ENCODE measurements at regions not wholly inside any gene's neighbourhood (a gene's known extent, or its start where the extent isn't known, plus 50 kb on each side); places are given as distances from the start of the nearest gene placed in this dataset.

DNA sequence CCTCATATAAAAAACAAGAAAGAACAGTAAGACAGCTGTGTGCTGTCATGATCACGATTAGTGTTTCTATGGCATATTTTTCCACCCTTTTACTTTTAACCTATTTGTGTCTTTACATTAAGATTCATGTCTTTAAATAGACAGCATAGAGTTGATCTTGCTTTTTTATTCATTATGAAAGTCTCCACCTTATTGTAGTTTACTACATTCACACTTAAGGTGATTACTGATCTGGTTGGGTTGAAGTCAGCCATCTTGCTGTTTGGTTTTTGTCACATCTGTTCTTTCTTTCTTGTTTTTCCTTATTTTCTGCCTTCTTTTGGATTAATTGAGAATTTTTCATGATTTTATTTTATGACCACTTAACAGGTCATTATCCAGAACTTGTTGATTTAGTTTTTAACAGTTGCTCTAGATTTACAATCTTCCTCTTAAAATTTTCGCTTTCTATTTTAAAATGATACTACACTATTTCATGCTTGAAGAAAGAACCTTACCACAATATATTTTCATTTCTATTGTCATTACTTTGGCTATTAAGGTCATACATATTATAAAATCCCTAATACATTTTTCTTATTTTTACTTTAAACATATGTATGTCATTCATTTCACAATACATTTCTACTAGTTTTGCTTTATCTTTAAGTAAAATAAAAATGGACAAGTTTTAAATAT, 292.5 kb downstream of the SH3GL2 start:
- TF ChIP-seq, protein P1, sequence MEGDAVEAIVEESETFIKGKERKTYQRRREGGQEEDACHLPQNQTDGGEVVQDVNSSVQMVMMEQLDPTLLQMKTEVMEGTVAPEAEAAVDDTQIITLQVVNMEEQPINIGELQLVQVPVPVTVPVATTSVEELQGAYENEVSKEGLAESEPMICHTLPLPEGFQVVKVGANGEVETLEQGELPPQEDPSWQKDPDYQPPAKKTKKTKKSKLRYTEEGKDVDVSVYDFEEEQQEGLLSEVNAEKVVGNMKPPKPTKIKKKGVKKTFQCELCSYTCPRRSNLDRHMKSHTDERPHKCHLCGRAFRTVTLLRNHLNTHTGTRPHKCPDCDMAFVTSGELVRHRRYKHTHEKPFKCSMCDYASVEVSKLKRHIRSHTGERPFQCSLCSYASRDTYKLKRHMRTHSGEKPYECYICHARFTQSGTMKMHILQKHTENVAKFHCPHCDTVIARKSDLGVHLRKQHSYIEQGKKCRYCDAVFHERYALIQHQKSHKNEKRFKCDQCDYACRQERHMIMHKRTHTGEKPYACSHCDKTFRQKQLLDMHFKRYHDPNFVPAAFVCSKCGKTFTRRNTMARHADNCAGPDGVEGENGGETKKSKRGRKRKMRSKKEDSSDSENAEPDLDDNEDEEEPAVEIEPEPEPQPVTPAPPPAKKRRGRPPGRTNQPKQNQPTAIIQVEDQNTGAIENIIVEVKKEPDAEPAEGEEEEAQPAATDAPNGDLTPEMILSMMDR (conservative IDR thresholded peaks at IDR 0.05; ENCODE audit: low read depth, low read length), result no peak
- no peak for DNase-seq (ENCODE audit: low read depth)
- H3K4me3 ChIP-seq (ENCODE audit: low read depth, low read length), result no peak overlapping the region

DNA sequence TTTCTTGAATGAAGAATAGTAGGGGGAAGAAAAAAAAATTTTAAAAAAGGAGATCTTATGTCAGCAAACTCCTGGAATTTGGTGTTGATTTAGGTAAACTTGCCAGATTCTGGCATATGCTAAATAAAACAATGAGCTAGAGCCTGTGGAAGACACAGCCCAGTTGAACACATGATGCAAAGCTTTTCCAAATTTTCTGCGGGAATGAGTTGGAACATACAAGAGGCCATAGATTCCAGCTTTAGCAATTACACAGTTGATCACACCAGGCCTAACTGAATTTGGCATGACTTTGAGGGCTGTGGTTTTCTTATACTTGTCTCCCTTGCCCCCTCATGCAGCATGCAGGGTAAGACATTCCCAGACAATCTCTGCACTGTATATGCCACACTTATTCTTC, 297.0 kb downstream of the SH3GL2 start:
- no peak for DNase-seq (ENCODE audit: low read depth)
- H3K4me3 ChIP-seq (ENCODE audit: low read depth, low read length), result no peak overlapping the region
- TF ChIP-seq, protein P1 (conservative IDR thresholded peaks at IDR 0.05; ENCODE audit: low read depth, low read length), result no peak

DNA sequence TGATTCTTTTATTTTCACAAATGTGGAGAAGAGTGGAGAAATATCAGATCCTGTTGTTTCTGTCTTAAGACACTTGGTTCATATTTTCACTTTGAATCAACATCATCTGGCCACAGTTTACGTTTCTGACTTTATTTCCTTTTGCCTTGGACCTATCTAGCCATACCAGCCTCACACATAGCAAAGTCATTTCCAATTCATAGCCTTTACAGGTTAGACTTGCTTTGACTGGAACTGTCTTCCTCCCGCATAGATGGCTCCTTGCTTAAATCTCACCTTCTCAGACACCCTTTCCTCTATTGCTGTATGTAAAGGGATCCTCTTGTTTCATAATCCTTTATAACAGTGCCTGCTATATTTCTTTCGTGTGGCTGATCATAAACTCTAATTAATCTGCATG, 297.8 kb downstream of the SH3GL2 start:
- no peak for DNase-seq (ENCODE audit: low read depth)
- TF ChIP-seq, protein P1 (conservative IDR thresholded peaks at IDR 0.05; ENCODE audit: low read depth, low read length), result no peak
- H3K4me3 ChIP-seq (ENCODE audit: low read depth, low read length), result no peak overlapping the region

DNA sequence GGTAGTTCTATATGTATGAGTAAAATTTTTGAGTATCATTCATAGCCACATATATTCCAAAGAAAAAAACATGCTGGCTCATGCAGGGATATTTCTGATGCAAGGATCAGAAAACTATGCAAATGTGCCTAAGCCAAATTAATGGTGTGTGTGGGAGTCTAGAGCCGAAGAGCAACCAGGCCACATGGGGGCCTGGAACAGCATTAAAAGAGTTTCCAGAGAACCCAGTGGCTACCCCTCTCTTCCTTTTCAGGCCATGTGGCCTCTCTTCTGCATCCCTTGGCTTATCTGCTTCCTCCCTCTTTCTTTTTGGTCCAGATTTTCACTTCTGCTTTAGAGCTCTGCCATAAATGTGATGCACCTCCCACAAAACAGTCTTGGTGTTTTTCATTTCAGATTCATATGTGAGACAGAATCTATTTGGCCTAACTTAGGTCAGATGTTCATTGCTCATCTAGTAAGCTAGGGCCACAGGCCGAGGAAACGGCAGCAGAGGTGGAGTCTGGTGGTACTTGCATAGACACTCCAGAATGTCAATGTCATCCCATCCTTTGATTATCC, 300.0 kb downstream of the SH3GL2 start:
- no peak for DNase-seq (ENCODE audit: low read depth)
- TF ChIP-seq, protein P1 (conservative IDR thresholded peaks at IDR 0.05; ENCODE audit: low read depth, low read length), result no peak
- H3K4me3 ChIP-seq (ENCODE audit: low read depth, low read length), result no peak overlapping the region

DNA sequence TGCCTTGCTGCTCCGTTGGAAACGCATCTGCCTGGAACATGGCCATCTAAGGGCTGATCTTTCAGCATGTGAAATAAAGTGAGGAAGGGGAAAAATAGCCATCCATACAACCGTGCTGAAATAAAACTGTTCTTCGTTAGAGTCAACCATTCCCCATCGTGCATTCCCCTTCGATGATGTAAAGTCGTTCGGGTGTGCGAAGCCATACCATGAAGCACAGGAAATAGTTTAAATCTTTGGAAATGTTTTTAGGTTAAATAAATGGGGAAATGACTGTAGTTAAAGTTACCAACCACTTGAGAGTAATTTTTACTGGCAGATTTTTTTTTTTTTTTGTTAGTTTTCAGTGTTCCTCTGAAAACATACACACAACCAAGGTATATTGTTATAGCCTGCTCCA, 302.5 kb downstream of the SH3GL2 start:
- DNase-seq (ENCODE audit: low read depth), result no peak
- TF ChIP-seq, protein P1 (conservative IDR thresholded peaks at IDR 0.05; ENCODE audit: low read depth, low read length), result no peak
- H3K4me3 ChIP-seq (ENCODE audit: low read depth, low read length), result no peak overlapping the region

DNA sequence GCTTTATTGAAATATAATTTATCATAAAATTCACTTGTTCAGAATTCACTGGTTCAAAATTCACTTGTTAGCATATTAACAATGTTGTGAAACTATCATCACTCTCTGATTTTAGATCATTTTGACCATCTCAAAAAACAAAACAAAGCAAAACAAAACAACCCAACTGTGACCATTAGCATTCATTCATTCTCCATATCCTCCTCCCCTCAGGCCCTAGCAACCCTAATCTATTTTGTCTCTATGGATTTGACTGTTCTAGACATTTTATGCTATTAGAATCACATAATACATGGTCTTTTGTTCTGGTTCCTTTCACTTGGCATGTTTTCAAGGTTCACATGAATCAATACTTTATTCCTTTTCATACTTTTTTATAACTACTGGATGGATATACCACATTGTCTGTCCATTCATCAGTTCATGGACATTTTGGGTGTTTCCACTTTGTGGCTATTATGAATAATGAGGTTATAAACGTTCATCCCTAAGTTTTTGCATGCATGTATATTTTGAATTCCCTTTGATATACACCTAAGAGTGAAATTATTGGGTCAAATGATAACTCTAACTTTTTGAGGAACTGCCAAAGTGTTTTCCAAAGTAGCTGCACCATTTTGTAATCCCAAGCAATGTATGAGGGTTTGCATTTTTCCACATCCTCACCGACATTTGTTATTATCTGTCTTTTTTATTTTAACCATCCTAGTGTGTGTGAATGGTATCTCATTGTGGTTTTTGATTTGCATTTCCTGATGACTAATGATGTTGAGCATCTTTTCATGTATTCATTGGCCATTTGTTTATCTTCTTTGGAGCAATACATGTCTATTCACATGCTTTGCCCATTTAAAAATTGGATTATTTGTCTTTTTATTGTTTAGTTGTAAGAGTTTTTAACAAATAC, 304.1 kb downstream of the SH3GL2 start:
- TF ChIP-seq, protein P1 (conservative IDR thresholded peaks at IDR 0.05; ENCODE audit: low read depth, low read length), result no peak
- H3K4me3 ChIP-seq (ENCODE audit: low read depth, low read length), result no peak overlapping the region
- DNase-seq (ENCODE audit: low read depth), result no peak

All from epithelial cell of proximal tubule (primary cell).